VCaP (cell line): ENCODE measurements at regions not wholly inside any gene's neighbourhood (a gene's known extent, or its start where the extent isn't known, plus 50 kb on each side); places are given as distances from the start of the nearest gene placed in this dataset.
"Not testable (repeated sequence)": the region's sequence is repeated elsewhere in the genome, so short reads cannot be mapped to it uniquely, and the experiment has no call there.

Experiments
- H3K27ac ChIP-seq: fragments of 450-650 bp; 2 replicates; pipeline ENCODE4 v1.5.1; 2017
- TF ChIP-seq, protein P1 (sequence below): fragments of 450-650 bp; conservative IDR thresholded peaks from 2 replicates; pipeline ENCODE4 v1.5.1; 2017; ENCODE audit warnings: mild to moderate bottlenecking, moderate library complexity

DNA sequence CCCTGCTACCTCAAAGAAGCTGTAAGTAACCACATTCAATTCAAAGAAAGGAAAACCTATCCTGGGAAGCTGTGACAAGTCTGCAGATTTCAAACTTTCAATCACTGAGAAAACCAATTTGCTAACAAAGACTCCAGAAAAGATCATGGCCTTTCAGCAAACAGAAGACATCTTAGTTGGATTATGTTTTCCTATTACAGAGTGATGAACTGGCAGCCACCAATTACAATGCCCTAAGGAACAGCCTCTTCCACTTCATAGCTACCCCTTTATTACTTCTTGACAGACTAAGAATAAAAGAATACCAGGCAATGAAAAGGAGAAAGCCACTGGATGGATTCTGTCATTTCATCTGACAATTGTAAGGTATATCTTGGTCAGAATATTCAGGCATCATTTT is 128.2 kb upstream of the RASEF start:
- H3K27ac ChIP-seq = no peak overlapping the region
- TF ChIP-seq, protein P1, sequence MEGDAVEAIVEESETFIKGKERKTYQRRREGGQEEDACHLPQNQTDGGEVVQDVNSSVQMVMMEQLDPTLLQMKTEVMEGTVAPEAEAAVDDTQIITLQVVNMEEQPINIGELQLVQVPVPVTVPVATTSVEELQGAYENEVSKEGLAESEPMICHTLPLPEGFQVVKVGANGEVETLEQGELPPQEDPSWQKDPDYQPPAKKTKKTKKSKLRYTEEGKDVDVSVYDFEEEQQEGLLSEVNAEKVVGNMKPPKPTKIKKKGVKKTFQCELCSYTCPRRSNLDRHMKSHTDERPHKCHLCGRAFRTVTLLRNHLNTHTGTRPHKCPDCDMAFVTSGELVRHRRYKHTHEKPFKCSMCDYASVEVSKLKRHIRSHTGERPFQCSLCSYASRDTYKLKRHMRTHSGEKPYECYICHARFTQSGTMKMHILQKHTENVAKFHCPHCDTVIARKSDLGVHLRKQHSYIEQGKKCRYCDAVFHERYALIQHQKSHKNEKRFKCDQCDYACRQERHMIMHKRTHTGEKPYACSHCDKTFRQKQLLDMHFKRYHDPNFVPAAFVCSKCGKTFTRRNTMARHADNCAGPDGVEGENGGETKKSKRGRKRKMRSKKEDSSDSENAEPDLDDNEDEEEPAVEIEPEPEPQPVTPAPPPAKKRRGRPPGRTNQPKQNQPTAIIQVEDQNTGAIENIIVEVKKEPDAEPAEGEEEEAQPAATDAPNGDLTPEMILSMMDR = no peak

DNA sequence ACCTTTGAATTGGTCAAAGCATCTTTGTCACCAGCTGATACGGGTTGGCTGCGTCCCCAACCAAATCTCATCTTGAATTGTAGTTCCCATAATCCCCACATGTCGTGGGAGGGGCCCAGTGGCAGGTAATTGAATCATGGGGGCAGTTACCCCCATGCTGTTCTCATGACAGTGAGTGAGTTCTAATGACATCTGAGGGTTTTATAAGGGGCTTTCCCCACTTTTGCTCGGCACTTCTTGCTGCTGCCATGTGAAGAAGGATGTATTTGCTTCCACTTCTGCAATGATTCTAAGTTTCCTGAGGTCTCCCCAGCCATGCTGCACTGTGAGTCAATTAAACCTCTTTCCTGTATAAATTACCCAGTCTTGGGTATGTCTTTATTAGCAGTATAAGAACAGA is 126.1 kb upstream of the RASEF start:
- H3K27ac ChIP-seq = not testable (repeated sequence)

DNA sequence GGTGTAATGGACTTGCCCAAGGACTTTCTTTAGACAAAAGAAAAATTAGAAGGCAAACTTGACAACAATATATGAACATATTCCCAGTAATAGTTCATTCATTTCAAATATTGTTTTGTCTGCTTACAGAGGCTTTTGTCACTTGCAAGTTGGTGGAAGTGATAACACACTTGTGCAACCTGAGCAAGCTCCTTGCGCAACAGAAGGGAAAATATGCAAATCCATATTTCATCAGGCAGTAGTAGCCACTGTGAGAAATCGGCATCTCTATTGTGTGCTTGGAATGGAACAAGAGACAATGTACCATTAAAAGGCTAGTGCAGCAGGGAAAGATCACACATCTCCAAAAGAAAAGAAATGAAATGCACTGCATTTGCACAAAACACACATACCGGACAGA is 125.3 kb upstream of the RASEF start:
- TF ChIP-seq, protein P1 = no peak
- H3K27ac ChIP-seq = no peak overlapping the region

DNA sequence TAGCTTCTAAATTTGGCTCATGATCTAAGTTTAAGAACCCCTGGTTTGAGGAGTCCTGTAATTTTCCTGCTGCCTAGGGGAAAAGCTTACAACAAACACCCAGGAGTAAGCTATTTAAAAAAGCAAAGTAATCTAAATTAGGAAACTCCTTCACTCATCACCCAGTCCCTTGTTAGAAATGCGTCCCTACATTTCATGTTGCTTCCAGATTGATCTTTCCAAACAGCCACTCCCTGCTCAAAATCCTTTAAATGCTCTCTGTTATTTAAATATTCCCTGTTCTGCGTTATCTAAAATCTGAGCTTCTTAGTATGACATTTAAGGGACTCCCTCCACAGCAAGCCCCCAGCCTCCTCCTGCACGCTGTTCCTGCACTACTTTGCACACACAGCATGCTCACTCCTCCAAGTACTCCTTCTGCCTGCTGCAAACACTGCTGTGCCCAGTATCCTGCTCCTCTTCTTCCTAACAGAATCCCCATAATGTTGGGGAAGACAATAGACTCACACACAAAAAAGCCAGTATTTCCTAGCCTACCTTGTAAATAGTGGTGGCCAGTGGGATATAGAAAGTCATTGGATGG is 123.3 kb upstream of the RASEF start:
- TF ChIP-seq, protein P1 = no peak
- H3K27ac ChIP-seq = no peak overlapping the region

DNA sequence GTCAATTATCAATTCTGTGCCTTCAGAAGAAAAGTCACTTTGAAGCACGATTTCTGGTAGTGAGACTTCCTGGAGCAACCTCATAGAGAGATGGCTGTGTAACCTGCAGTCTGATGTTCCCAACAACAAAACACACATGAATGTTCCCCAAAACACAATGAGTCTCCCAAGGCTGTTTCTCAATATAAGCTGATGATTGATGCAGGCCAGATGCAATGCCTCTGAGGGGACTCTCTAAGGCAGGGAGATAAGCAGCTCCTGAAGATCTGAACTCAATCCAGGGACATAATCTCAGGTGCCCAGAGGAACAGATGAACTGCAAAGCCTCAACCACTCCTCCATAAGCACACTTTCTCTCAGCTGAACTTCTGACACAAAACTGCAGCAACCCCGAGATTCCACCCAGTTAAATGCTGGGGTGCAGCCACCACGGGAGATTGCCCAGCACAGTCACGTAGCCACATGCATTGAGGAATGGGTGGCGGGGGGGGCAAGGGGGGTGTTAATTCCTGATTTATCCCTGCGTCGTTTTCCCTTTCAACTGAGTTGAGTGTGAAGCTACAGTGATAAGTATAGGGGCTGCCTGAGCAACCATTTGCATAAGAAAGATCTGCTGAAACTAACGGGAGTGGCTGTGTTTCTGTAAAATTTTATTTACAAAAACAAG is 122.7 kb upstream of the RASEF start:
- no peak overlapping the region for H3K27ac ChIP-seq
- TF ChIP-seq, protein P1 = no peak

DNA sequence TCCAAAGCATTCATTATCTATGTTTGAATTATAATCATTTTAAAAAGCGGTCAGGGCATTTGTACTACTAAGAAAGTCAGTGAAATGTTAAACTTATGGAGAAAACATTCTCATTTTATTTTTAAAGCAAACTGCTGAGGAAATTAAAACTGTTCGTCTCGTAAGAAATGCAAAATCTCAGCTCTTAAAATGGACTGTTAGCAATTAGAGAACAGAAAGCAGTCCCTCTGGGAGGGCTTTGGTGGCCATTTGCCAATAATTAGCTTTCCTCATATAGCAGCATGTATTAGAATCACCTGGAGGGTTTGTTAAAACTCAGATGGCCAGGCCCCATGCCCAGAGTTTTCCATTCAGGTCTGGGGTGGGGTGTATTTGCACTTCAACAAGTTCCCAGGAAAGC is 120.7 kb upstream of the RASEF start:
- no peak overlapping the region for H3K27ac ChIP-seq
- TF ChIP-seq, protein P1 = no peak

DNA sequence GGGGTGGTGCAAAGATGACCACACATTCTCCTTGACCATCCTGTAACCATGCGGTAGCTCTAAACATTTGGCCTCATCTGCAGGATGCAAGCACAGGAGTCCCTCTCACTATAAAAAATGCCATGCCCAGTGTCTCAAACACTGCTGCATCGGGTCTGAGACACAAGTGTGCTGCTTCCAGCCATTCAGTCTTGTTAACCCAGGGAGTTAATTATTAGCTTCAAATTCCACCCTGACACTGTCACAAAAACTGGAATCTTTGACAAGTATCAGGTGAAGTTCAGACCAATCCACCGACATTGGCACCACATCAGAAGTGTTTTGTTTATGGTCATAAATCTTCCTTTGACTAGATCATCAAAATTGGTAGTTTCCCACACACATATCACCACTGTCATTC is 119.1 kb upstream of the RASEF start:
- TF ChIP-seq, protein P1 = no peak
- H3K27ac ChIP-seq = peak overlapping the region; percentile 10; the same call in 1 of the 2 replicates

DNA sequence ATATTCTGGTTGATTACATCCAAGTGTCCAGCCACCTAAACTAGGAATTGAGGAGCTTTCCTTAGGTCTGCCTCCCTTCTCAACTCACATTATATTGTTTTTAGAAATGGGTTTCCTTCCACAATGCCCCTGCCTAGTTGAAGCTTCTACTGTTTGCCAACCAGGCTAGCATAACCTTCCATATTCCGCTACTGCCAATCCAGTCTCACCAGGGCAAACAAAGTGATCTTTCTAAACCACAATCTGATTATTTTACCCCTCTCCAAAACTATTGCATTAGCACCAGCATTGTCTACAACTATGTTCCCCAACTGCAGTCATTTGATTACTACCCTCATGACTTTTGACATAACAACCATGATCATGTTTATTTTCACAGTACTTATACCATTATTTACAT is 115.8 kb upstream of the RASEF start:
- H3K27ac ChIP-seq = no peak overlapping the region
- TF ChIP-seq, protein P1 = no peak
